Heart left ventricle (tissue), 16 donors: ENCODE measurements at regions not wholly inside any gene's neighbourhood (a gene's known extent, or its start where the extent isn't known, plus 50 kb on each side); places are given as distances from the start of the nearest gene placed in this dataset.
A peak's percentile ranks its signal among the peaks of the same experiment; 100 is the strongest.

ENCODE experiments used
- ATAC-seq, 4 donors: fragments of 200-7000 bp; cut with Tn5 transposase; one replicate each; pipeline ENCODE4 v1.9.1; 2020 to 2022; ENCODE audit warnings: moderate library complexity in 4 of 4, mild to moderate bottlenecking in 3 of 4, moderate number of reproducible peaks in 1 of 4
- DNase-seq, 5 donors: peaks; one replicate each; pipeline ENCODE4 v3.0.0-alpha.2; 2020
- H3K27ac ChIP-seq, 12 donors: fragments of 200-600 bp; sonication (generic) in 4 of 12; one replicate each; pipeline versions ENCODE4 v1.5.0 to v1.8.0; 2016 to 2022; ENCODE audit warnings: mild to moderate bottlenecking in 2 of 12
- H3K27me3 ChIP-seq, 9 donors: fragments of 200-600 bp; sonication (generic) in 2 of 9; one replicate each; pipeline versions ENCODE4 v1.5.1 to v1.8.0; 2016 to 2022; ENCODE audit warnings: mild to moderate bottlenecking in 3 of 9
- H3K36me3 ChIP-seq, 9 donors: fragments of 200-600 bp; sonication (generic) in 2 of 9; one replicate each; pipeline versions ENCODE4 v1.5.0 to v1.8.0; 2018 to 2022; ENCODE audit warnings: mild to moderate bottlenecking in 2 of 9
- H3K4me1 ChIP-seq, 12 donors: fragments of 200-600 bp; sonication (generic) in 4 of 12; one replicate each; pipeline versions ENCODE4 v1.5.0 to v1.8.0; 2016 to 2022; ENCODE audit warnings: mild to moderate bottlenecking in 3 of 12
- H3K4me3 ChIP-seq, 12 donors: fragments of 200-600 bp; sonication (generic) in 4 of 12; one replicate each; pipeline versions ENCODE4 v1.5.0 to v1.8.0; 2017 to 2022; ENCODE audit warnings: mild to moderate bottlenecking in 9 of 12, moderate library complexity in 4 of 12
- H3K9me3 ChIP-seq, 12 donors: fragments of 200-600 bp; sonication (generic) in 4 of 12; one replicate each; pipeline versions ENCODE4 v1.5.0 to v1.8.0; 2016 to 2022; ENCODE audit warnings: mild to moderate bottlenecking in 1 of 12
- POLR2A ChIP-seq, 2 donors: fragments of 450-650 bp; IDR thresholded peaks; one replicate each; pipeline ENCODE4 v1.6.1; 2017; ENCODE audit warnings: antibody characterized with exemption in 2 of 2, mild to moderate bottlenecking in 2 of 2, moderate library complexity in 2 of 2
- WGBS, 4 donors: extraction: QIAGEN DNeasy Blood & Tissue Kit in 2 of 4; methylation state at CpG; one replicate each; pipeline versions ENCODE4 v1.1.5 to v1.1.7; 2013 to 2018; 5-methylcytosine and 5-hydroxymethylcytosine counted together
- intact Hi-C, 10 donors: fragments of 100-400 bp; cut with DNase I; formaldehyde crosslinking; loops; one replicate each; pipeline versions ENCODE4 v1.11.1 to v1.14.2; 2022
- TF ChIP-seq, protein P1 (sequence below), 12 donors: fragments of 200-600 bp; sonication (generic) in 4 of 12; IDR thresholded peaks; one replicate each; pipeline versions ENCODE4 v1.5.0 to v1.8.0; 2018 to 2022; ENCODE audit warnings: antibody characterized with exemption in 12 of 12, mild to moderate bottlenecking in 5 of 12
- donor health status: ischemic (EF 13 %, LVEDD 7.1; RV severe dilation, severe dysfunction).
- donor health status: healthy with polysubstance abuse.
- donor health status: DM: no; HTN: yes; CAD: no.
- donor health status: DM: no; HTN: no; CAD: no.
- donor health status: ischemic (EF 25% LVEDD 6.9; RV normal size, moderate dysfunction).
- donor health status: ischemic (EF 25% LVEDD 5.7; RV mildly dilated, moderate dysfunction).
- donor health status: healthy.
- donor health status: DM: yes; HTN: yes; CAD: no.
- donor health status: ischemic (EF 35%, LVEDD 5.7; RV mildly dilated, moderate dysfunction).
- donor health status: nonischemic (EF 11% LVEDD 7.7; RV severe dilation, severe dysfunction).
- donor health status: DM: yes; HTN: yes; CAD: no.
- donor health status: PGD.
- donor health status: ischemic (EF 29% LVEDD 5.4; RV normal size, mild dysfunction).
- donor health status: nonischemic (EF 23%, LVEDD 6.1; RV moderate dilation, normal function).

DNA sequence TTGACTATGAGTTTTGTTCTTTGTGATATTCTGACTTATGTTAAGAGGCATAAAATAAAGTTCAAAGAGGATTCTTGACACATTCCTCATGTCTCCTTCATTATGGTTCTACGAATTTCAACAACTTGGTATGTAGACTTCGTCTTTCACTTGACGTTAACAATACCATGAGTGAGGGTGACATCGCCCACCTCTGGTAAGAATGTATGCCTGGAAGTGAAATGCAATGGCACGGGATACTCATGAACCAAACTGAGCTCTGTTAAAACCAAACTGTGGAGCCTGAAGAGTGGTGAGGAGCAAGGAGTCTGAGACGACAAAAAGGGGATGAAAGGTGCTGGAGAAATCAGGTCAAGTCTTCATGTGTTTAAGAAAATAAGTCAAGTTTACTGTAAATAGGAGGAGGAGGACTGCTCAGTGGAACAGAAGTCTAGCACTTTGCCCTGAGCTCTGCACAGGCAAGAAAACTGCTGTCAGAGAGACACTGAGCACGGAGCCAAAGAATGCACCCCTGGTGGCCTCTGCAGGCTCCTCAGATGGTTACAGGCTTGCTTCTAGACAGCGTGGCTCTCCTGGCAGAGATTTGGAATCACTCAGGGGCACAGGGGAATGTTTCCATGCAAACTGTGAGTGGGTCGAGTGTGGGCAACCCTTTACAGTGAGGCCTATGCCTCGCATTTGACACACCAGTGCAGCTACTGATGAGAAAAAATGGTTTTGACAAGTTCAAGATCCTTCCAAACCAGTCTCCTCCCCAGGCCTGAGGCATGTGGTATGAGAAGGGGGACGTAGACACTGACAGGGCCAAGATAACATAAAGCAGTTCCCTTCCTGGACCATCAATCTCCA lies 470.1 kb downstream of the IRX1 start:
- DNase-seq: no peak
- no peaks in the 10 kb centered on the region for H3K36me3 ChIP-seq
- intact Hi-C loops: no loop called here
- H3K4me3 ChIP-seq: no peak overlapping the region
- 55 to 61% (median 59%) methylated on average over 11 of the region's 11 CpGs for WGBS, 4 donors
- H3K27ac ChIP-seq: no peak overlapping the region
- TF ChIP-seq, protein P1, sequence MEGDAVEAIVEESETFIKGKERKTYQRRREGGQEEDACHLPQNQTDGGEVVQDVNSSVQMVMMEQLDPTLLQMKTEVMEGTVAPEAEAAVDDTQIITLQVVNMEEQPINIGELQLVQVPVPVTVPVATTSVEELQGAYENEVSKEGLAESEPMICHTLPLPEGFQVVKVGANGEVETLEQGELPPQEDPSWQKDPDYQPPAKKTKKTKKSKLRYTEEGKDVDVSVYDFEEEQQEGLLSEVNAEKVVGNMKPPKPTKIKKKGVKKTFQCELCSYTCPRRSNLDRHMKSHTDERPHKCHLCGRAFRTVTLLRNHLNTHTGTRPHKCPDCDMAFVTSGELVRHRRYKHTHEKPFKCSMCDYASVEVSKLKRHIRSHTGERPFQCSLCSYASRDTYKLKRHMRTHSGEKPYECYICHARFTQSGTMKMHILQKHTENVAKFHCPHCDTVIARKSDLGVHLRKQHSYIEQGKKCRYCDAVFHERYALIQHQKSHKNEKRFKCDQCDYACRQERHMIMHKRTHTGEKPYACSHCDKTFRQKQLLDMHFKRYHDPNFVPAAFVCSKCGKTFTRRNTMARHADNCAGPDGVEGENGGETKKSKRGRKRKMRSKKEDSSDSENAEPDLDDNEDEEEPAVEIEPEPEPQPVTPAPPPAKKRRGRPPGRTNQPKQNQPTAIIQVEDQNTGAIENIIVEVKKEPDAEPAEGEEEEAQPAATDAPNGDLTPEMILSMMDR (IDR thresholded peaks at IDR 0.05): peak in 1 of 12 donors; percentile 31
- no peak for TF ChIP-seq POLR2A (IDR thresholded peaks at IDR 0.05)
- H3K9me3 ChIP-seq: no peaks in the 10 kb centered on the region
- ATAC-seq: peak in 3 of 4 donors; percentile 49 to 74 (median 64)
- H3K4me1 ChIP-seq: no peaks in the 10 kb centered on the region
- H3K27me3 ChIP-seq: peaks cover 0 to 9% (median 0%) of the 10 kb centered on the region in 9 donors

DNA sequence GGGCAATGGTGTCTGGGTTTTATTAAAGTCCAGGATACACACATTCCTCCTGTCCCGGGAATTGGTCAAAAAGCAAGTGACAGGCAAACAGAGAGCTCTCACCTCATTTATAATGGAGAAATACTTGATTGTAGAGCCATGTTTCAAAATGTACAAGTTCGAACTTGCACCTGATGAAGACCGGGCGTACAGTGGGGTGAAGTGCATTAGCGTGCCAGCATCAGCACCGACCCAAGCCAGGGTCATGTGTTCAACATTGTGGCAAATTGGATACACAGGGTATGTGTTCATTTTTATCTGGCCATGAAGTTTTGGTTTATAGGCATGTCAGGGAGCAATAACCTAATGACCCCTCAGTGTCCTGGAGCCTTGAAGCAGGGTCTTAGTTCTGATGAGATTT lies 472.5 kb downstream of the IRX1 start:
- Histone ChIP-seq H3K27me3 (peaks cover 0 to 9% (median 0%) of the 10 kb centered on the region in 9 donors), H3K9me3 (no peaks in the 10 kb centered on the region), H3K27ac (no peak overlapping the region), H3K4me1 (no peaks in the 10 kb centered on the region), H3K4me3 (no peak overlapping the region), H3K36me3 (no peaks in the 10 kb centered on the region)
- DNase-seq: no peak
- no peak for ATAC-seq
- intact Hi-C loops: no loop called here
- TF ChIP-seq, protein P1 (IDR thresholded peaks at IDR 0.05): no peak
- no peak for TF ChIP-seq POLR2A (IDR thresholded peaks at IDR 0.05)
- 81 to 87% (median 85%) methylated on average over 6 of the region's 6 CpGs for WGBS, 4 donors

DNA sequence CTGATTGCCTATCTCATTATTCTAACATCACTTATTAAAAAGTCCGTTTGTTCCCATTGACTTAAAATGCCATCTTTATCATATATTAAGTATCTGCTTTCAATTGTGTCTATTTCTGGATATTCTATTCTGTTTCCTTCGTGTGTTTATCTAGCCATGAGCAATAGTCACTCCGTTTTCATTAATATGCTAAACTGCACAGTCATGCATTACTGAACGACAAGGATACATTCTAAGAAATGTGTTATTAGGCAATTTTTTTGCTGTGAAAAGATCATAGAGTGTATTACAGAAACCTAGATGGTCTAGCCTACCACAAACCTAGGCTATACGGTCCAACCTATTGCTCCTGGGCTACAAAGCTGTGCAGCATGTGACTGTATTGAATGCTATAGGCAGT lies 482.9 kb downstream of the IRX1 start:
- no peaks in the 10 kb centered on the region for H3K4me1 ChIP-seq
- intact Hi-C loops: no loop called here

DNA sequence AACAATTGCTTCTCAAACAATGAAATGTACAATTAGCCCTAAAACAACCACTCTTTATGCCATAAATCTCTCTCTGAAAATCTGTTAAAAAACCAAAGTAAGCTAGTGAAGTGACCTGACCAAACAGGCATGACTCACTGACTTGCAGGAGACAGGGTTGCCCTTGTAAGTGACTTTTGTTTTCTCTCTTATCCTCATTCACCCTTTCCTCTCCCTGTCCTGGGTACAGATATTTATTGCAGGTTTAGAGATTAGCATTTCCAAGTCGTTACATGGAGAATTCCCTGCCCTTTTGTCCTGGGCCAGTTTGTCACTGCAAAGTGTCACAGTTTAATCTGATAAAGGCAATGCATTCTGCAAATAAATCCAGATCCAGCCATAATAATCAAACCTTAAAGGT lies 484.2 kb downstream of the IRX1 start:
- Histone ChIP-seq H3K4me1 (no peaks in the 10 kb centered on the region), H3K9me3 (peaks cover 0 to 4% (median 0%) of the 10 kb centered on the region in 12 donors), H3K27me3 (no peaks in the 10 kb centered on the region), H3K27ac (no peak overlapping the region), H3K36me3 (no peaks in the 10 kb centered on the region), H3K4me3 (no peak overlapping the region)
- intact Hi-C loops: no loop called here
- ATAC-seq: no peak
- WGBS, 4 donors: 8 to 26% (median 22%) methylated on average over 1 of the region's 1 CpG
- TF ChIP-seq, protein P1 (IDR thresholded peaks at IDR 0.05): no peak
- TF ChIP-seq POLR2A (IDR thresholded peaks at IDR 0.05): no peak
- DNase-seq: no peak

More for the DNA sequence above, 482.9 kb downstream of the IRX1 start:
- TF ChIP-seq POLR2A (IDR thresholded peaks at IDR 0.05): no peak
- TF ChIP-seq, protein P1 (IDR thresholded peaks at IDR 0.05): no peak
- Histone ChIP-seq H3K36me3 (no peaks in the 10 kb centered on the region), H3K4me3 (no peak overlapping the region), H3K27me3 (no peaks in the 10 kb centered on the region), H3K9me3 (peaks cover 0 to 4% (median 0%) of the 10 kb centered on the region in 12 donors), H3K27ac (no peak overlapping the region)
- DNase-seq (no peak), ATAC-seq (no peak)
- 67 to 77% (median 69%) methylated on average over 5 of the region's 5 CpGs for WGBS, 4 donors
